GM18858 (cell line): ENCODE measurements at regions not wholly inside any gene's neighbourhood (a gene's known extent, or its start where the extent isn't known, plus 50 kb on each side); places are given as distances from the start of the nearest gene placed in this dataset.

ENCODE experiments used
- ATAC-seq: cut with Tn5 transposase; IDR thresholded peaks from one replicate; pipeline ENCODE4 v1.9.1; 2021; ENCODE audit not compliant: unreplicated experiment

GRCh38 chr6:155738602-155739105, 283.0 kb upstream of the NOX3 start:
- ATAC-seq: no peak

GRCh38 chr6:155717374-155717773, 261.7 kb upstream of the NOX3 start:
- no peak for ATAC-seq

- no peak for ATAC-seq
These were observed 255.1 kb upstream of the NOX3 start for GRCh38 chr6:155710704-155711103.

- ATAC-seq: no peak
These were observed 253.6 kb upstream of the NOX3 start for GRCh38 chr6:155709262-155709661.

GRCh38 chr6:155708100-155708499, 252.5 kb upstream of the NOX3 start:
- no peak for ATAC-seq

- ATAC-seq: no peak
These were observed 251.2 kb upstream of the NOX3 start for GRCh38 chr6:155706806-155707205.

GRCh38 chr6:155706341-155706740, 250.7 kb upstream of the NOX3 start:
- ATAC-seq: no peak

- ATAC-seq: no peak
These were observed 245.7 kb upstream of the NOX3 start for GRCh38 chr6:155701342-155701741.

- no peak for ATAC-seq
These were observed 239.9 kb upstream of the NOX3 start for GRCh38 chr6:155695495-155695894.

- ATAC-seq: no peak
These were observed 238.8 kb upstream of the NOX3 start for GRCh38 chr6:155694419-155694790.

- no peak for ATAC-seq
These were observed 238.2 kb upstream of the NOX3 start for GRCh38 chr6:155693573-155694418.

GRCh38 chr6:155690820-155691219, 235.2 kb upstream of the NOX3 start:
- no peak for ATAC-seq

- no peak for ATAC-seq
These were observed 232.0 kb upstream of the NOX3 start for GRCh38 chr6:155687645-155688044.

GRCh38 chr6:155684416-155685196, 229.0 kb upstream of the NOX3 start:
- no peak for ATAC-seq

- ATAC-seq: no peak
These were observed 222.7 kb upstream of the NOX3 start for GRCh38 chr6:155678361-155678760.

- no peak for ATAC-seq
These were observed 220.7 kb upstream of the NOX3 start for GRCh38 chr6:155676346-155676745.

- no peak for ATAC-seq
These were observed 215.0 kb upstream of the NOX3 start for GRCh38 chr6:155670655-155671054.

GRCh38 chr6:155660251-155660977, 204.8 kb upstream of the NOX3 start:
- no peak for ATAC-seq

- no peak for ATAC-seq
These were observed 200.4 kb upstream of the NOX3 start for GRCh38 chr6:155656024-155656423.

- ATAC-seq: no peak
These were observed 198.8 kb upstream of the NOX3 start for GRCh38 chr6:155654474-155654873.

- no peak for ATAC-seq
These were observed 192.7 kb upstream of the NOX3 start for GRCh38 chr6:155648301-155648700.
